Parathyroid adenoma (tissue), 2 donors: ENCODE measurements at regions not wholly inside any gene's neighbourhood (a gene's known extent, or its start where the extent isn't known, plus 50 kb on each side); places are given as distances from the start of the nearest gene placed in this dataset.

Experiments used
- H2AFZ ChIP-seq: fragments of 300-600 bp; sonication (generic); one replicate; pipeline ENCODE4 v1.7.0; 2017; ENCODE audit warnings: antibody characterized with exemption, mild to moderate bottlenecking
- H3K27ac ChIP-seq: fragments of 300-600 bp; sonication (generic); one replicate; pipeline ENCODE4 v1.7.0; 2017
- H3K27me3 ChIP-seq: fragments of 300-600 bp; sonication (generic); one replicate; pipeline ENCODE4 v1.7.0; 2017; ENCODE audit warnings: low read length; ENCODE audit not compliant: control insufficient read depth, insufficient read depth
- H3K36me3 ChIP-seq: fragments of 300-600 bp; sonication (generic); one replicate; pipeline ENCODE4 v1.7.0; 2017; ENCODE audit warnings: low read length; ENCODE audit not compliant: control insufficient read depth, insufficient read depth
- H3K4me1 ChIP-seq: fragments of 300-600 bp; sonication (generic); one replicate; pipeline ENCODE4 v1.7.0; 2017; ENCODE audit warnings: control low read depth
- H3K4me2 ChIP-seq: fragments of 300-600 bp; sonication (generic); one replicate; pipeline ENCODE4 v1.7.0; 2017; ENCODE audit warnings: low read length
- H3K4me3 ChIP-seq: fragments of 300-600 bp; sonication (generic); one replicate; pipeline ENCODE4 v1.7.0; 2017; ENCODE audit warnings: low read depth, low read length
- H3K79me2 ChIP-seq: fragments of 300-600 bp; sonication (generic); one replicate; pipeline ENCODE4 v1.7.0; 2017; ENCODE audit warnings: control low read depth
- H3K9ac ChIP-seq: fragments of 300-600 bp; sonication (generic); one replicate; pipeline ENCODE4 v1.7.0; 2017; ENCODE audit warnings: mild to moderate bottlenecking
- H3K9me3 ChIP-seq: fragments of 300-600 bp; sonication (generic); one replicate; pipeline ENCODE4 v1.7.0; 2017; ENCODE audit warnings: low read length; ENCODE audit not compliant: control insufficient read depth
- CTCF ChIP-seq: fragments of 300-600 bp; sonication (generic); IDR thresholded peaks from one replicate; pipeline ENCODE4 v1.7.0; 2017; ENCODE audit warnings: antibody characterized with exemption, mild to moderate bottlenecking
- donor health status: primary hyperparathyroidism.

- Histone ChIP-seq H2AFZ (no peak overlapping the region), H3K4me1 (no peaks in the 10 kb centered on the region), H3K9ac (no peak overlapping the region), H3K36me3 (no peaks in the 10 kb centered on the region), H3K27ac (no peak overlapping the region), H3K79me2 (no peaks in the 10 kb centered on the region), H3K27me3 (no peaks in the 10 kb centered on the region), H3K4me2 (no peak overlapping the region), H3K9me3 (no peaks in the 10 kb centered on the region), H3K4me3 (no peak overlapping the region)
- no peak for TF ChIP-seq CTCF
Measured at GRCh38 chr4:28209371-28209924, 1348.8 kb downstream of the STIM2 start.

- H3K27ac ChIP-seq = no peak overlapping the region
- no peaks in the 10 kb centered on the region for H3K9me3 ChIP-seq
- no peaks in the 10 kb centered on the region for H3K4me1 ChIP-seq
- no peak overlapping the region for H3K4me2 ChIP-seq
- no peaks in the 10 kb centered on the region for H3K36me3 ChIP-seq
- H3K79me2 ChIP-seq = no peaks in the 10 kb centered on the region
- no peak overlapping the region for H3K4me3 ChIP-seq
- no peaks in the 10 kb centered on the region for H3K27me3 ChIP-seq
- no peak for TF ChIP-seq CTCF
- no peak overlapping the region for H2AFZ ChIP-seq
- no peak overlapping the region for H3K9ac ChIP-seq
Measured at GRCh38 chr4:28211676-28212470, 1351.2 kb downstream of the STIM2 start.

- TF ChIP-seq CTCF = no peak
- Histone ChIP-seq H2AFZ (no peak overlapping the region), H3K4me2 (no peak overlapping the region), H3K36me3 (no peaks in the 10 kb centered on the region), H3K4me1 (no peaks in the 10 kb centered on the region), H3K79me2 (no peaks in the 10 kb centered on the region), H3K9ac (no peak overlapping the region), H3K9me3 (no peaks in the 10 kb centered on the region), H3K4me3 (no peak overlapping the region), H3K27me3 (no peaks in the 10 kb centered on the region), H3K27ac (no peak overlapping the region)
Measured at GRCh38 chr4:28221536-28221935, 1360.9 kb downstream of the STIM2 start.

- Histone ChIP-seq H3K27ac (no peak overlapping the region), H2AFZ (no peak overlapping the region), H3K4me2 (no peak overlapping the region), H3K79me2 (no peaks in the 10 kb centered on the region), H3K9me3 (no peaks in the 10 kb centered on the region), H3K36me3 (no peaks in the 10 kb centered on the region), H3K4me3 (no peak overlapping the region), H3K4me1 (no peaks in the 10 kb centered on the region), H3K27me3 (no peaks in the 10 kb centered on the region), H3K9ac (no peak overlapping the region)
- TF ChIP-seq CTCF = no peak
Measured at GRCh38 chr4:28225050-28225449, 1364.4 kb downstream of the STIM2 start.
